LoVo (cell line): ENCODE measurements at regions not wholly inside any gene's neighbourhood (a gene's known extent, or its start where the extent isn't known, plus 50 kb on each side); places are given as distances from the start of the nearest gene placed in this dataset.

Source experiments
- DNase-seq: peaks from one replicate; pipeline ENCODE4 v3.0.0-alpha.2; 2016; ENCODE audit warnings: low spot score

DNA sequence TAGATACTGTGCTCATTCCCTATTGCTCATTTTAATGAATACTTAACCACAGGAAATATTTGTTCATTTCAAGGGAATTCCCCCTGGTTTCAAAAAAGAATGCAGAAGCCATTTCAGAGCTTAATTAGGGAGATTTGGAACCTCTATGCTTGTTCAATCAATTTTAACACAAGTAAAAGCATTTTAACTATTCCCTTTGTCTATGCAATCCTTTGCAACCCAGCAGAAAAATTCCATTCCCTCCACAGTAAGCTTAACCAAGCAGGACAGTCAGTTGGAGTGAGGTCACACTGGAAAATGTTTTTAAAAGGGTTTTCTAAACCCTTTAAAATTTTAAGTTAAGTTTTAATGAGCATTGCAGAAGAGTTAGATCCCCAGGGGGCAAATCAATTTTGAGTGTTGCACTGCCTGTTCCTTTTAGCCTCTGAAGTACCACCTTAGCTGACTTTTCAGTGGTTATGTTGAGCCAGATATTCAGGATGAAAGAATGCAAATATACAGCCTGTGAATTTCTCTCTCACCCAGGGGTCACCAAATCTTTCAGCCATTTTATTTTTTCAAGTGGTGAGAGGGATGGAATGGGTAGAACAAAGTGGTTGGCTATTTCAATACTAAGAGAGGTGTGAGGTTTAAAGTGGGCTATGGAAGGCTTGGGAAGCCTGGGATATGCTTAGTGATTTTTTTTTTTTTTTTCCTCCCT lies 356.2 kb upstream of the NUDT12 start:
- no peak for DNase-seq

DNA sequence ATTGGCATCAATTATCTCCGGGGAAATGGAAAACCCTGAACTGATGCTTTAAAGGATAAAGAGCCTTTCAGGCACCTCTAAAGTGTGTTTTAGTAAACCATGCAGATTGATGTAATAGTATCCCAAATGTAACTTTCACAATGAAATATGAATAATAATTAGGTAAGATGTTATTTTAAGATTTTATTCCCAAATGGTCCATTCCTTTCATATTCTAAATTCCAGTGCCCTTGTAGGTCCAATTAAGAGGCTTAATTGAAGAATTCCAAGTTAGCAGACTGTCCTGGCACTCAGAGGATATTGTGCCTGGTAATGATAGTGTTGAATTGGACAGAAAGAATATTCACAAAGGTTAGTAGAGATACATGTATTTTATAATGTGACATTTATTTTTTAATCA lies 352.5 kb upstream of the NUDT12 start:
- DNase-seq: no peak

DNA sequence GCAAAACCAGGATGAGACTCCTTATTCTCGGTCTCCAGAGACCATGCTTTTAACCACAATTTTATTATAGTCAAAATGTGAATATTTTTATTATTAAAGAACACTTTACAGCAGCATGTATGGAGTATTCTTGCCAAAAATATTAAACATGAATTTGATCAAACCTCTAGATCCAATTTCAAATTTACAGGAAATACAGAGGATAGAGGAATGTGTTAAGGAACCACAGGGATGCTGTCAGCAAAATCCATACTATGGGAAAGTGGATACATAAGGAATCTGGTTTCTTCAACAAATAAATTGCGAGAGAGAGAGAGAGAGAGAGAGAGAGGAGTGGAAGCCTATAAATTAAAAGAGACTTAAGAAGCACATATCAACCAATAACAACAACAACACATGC lies 348.2 kb upstream of the NUDT12 start:
- no peak for DNase-seq

DNA sequence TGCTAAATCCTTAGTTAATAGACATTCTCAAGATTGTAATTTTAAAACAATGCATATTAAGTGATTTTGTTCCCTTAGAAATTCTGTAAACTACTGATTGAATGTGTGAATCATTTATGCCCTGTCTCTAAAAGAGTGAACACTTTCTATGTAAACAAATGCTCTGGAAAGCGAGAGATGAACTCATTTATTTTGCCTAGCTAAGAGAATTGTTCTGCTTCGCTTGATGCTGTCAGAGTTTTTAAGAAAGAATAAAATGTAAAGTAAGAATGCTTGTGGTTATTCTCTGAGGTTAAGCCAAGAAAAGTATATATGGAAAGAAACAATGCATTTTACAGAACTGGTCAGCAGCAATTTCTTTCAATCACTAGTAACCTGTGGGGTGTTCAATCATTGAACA lies 347.4 kb upstream of the NUDT12 start:
- no peak for DNase-seq

GRCh38 chr5:103909391-103909790 lies 346.8 kb upstream of the NUDT12 start:
- no peak for DNase-seq

DNA sequence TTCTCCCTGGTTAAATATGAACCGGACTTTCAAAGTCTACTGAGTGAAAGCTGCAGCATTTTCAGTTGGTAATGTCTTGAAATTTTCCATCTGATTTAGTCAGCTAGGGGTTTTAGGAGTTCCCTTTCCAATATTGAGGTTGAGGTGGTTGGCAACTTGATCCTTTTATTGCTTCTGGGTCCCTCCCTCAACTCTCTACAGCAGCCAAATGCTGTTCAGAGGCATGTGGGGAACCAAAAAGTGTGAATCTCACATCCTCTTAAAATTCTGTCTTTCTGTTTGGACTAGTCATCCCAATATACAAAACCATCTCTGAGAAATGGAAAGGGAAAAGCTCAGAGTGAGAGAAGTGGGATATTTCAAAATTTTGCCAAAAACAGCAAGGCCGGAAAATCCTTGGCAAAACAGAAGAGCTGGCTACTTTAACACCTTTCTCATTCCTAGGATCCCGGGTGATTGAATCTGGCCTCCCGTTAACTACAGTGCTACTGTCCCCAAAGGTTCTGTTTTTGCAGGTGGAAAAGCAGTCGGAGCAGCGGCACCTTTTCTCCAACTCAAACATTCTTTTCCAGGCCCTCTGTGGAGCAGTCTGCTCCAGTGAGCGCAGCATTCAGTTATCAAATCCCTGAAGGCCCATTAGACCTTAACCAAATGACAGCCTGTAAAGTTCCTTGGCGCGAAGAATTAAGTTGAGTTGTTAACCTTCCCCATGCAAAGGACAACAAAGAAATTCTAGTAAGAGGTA lies 345.9 kb upstream of the NUDT12 start:
- DNase-seq: no peak

DNA sequence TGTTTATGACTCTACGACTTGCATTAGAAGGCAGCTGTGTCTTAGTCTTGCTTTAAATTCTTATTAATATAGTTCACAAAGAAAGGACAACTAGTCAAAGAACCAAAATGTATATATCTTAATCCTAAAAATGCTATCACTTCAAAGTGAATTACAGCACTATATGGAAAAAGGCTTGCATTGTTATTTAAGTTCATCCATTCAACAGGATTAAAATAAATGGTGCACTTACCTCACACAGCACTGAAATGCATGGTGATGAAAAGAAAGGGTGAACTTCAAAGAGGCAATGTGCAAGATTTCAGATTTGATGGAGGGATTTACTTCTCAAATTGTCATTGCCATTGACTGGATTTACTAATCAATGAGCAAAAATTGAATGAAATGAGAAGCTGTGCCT lies 344.4 kb upstream of the NUDT12 start:
- no peak for DNase-seq

DNA sequence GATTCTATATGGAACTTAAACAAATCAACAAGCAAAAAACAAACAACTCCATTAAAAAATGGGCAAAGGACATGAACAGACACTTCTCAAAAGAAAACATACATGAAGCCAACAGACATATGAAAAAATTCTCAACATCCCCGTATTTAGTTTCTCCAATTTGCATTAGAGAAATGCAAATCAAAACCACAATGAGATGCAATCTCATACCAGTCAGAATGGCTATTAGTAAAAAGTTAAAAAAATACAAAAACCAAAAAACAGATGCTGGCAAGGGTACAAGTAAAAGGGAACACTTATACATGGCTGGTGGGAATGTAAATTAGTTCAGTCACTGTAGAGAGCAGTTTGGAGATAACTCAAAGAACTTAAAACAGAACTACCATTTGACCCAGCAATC lies 342.1 kb upstream of the NUDT12 start:
- DNase-seq: no peak

- DNase-seq: no peak
Measured at GRCh38 chr5:103902893-103903292, 340.3 kb upstream of the NUDT12 start.

DNA sequence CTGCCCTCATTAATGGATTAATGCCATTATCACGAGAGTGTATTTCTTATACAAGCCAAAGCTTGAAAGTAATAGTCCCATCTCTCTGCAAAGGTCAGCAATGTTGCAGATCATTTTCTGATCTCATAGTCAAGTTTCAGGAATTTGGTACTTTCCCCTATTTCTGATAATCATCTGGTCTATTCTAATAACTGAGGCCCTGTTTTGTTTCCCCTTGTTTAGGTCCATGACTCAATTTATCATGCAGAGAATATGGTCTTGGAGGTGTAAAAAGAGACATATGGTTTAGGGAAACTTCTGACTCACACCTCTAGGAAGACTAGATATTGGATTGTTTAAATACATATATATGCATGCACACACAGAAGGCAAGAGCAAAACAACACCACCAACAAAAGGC lies 339.3 kb upstream of the NUDT12 start:
- no peak for DNase-seq

DNA sequence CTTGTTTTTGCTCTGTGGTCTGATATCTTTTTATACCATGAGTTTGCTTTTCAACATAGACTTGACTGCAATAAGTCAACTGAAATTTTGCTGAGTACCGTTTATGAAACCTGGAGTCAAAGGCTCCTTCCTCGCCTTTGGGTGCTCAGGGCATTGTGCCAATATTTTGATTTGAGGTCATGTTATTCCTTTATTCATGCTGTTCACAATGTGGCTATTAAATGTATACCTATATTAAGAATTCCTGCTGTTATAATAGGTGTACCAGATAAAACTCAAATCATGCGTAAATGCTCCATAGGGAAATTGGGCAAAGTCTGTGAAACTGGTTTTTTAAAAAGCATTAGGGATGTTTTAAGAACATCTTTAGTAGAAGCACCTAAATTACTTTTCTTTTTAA lies 334.0 kb upstream of the NUDT12 start:
- DNase-seq: no peak

DNA sequence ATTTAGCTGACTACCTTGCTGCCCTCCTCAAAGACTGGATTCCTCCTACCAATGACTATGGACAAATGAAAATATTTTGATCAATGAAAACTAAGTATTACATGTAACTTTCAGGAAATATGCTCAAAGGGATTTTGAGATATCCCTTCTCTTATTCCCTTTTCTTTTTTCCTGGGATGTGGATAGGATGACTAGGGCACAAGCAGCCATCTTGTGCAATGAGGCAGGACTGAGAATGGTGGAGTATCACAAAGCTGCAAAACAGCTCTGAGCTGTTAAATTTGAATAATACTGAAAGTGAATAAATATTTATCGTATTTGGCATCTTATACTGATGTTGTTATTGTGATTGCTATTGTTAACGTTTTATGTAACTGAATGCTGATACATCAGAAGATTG lies 333.1 kb upstream of the NUDT12 start:
- no peak for DNase-seq

- DNase-seq: no peak
Measured at GRCh38 chr5:103894882-103895281, 332.3 kb upstream of the NUDT12 start.

GRCh38 chr5:103891151-103891550 lies 328.6 kb upstream of the NUDT12 start:
- no peak for DNase-seq

- no peak for DNase-seq
Measured at GRCh38 chr5:103890313-103890712, 327.7 kb upstream of the NUDT12 start.

DNA sequence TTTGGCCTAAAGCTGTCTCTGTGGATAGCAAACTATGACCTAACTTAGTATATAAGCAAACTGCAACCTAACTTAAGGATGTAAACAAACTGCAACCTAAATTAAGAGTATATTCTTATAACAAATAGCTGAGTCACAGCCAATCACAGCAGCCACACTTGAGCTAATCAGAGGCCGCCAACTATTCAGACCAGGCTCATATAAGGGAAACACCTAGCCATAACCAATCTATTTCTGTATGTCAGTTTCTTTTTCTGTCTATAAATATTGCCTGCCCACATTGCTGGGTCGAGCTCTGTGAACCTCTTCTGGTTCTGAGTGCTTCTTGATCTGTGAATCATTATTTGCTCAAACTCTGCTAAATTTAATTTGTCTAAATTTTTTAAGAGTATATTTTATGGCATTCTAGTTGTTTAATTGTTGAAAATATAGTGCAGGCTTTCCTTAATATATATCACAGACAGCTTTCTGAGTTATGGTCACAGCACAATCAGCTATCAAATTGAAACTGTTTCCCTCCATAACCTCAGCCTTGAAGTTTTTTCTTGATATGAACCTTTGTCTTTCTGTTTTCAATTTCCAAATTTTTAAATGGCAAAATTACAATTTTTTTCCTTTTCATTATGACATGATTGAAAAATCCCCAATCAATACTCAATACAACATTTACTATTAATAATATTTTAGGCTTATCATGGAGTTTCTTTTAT lies 327.1 kb upstream of the NUDT12 start:
- DNase-seq: no peak

DNA sequence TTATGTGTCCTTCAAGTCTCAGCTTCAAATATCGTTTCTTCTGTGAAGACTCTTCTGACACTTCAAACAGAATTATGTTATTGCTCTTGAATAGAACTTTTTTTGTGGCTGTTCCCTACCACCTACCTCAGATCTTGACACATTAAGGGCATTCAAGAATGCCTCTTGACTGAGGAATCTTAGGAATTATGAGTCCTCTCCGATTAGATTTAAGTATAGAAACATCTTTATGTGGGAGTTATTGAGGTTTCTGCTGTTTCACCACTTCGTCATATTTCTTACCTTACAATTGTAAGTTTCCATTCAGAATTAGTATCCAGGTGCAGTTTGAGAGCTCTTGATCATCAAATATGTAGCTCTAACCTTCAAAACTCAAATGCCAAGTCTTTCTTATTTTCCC lies 324.2 kb upstream of the NUDT12 start:
- no peak for DNase-seq

DNA sequence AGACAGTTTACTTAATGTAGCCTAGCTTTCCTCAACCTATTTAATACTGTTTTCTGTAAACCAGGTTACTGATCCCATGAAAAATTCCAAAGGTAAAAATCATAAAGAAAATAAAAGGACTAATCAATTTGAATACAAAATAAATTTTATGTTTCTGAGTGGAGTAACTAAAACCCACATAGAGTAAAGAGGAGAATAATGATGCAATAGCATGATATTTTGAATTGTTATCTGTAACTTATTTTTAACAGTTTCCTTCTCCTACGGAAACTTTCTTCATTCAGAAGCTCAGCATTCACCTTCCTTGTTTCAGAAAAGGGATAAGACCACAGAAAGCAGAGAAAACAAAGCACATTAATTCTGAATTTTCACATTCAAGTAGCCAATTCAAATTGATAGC lies 320.6 kb upstream of the NUDT12 start:
- no peak for DNase-seq

GRCh38 chr5:103881560-103881959 lies 319.0 kb upstream of the NUDT12 start:
- no peak for DNase-seq

DNA sequence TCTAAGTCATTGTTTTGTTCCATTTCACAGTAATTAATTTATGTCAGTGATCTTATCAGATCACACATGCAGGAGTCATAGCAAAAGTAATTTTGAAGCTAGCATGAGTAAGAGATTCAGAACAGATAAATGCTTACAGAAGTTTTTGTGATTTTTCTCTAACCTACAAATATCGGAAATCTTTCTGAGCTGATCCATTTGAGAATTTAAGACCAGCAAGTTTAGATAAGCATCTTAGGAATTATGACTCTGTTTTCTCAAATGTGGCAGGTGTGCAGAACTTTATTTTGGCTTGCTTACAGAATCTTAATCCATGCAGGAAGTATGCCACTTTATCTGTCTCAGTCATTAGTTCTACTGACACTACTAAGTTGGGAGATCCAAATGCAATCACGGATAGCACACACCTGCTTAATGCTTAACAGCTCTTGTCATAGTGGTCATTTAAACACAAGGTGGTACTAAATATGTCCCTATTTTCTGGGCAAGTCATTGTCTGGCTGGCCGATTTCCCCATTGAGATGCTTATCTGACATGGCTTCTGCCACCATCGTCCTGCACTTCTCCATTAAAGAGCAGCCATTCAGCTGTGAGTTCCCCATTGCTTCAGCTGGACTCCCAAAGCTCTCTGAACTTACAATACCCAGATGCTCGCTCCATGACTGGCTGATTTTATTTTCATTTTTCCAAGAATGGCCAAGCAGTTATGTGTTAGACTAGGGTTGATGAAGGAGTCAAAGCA lies 305.4 kb upstream of the NUDT12 start:
- DNase-seq: no peak

- no peak for DNase-seq
Measured at GRCh38 chr5:103866169-103866568, 303.6 kb upstream of the NUDT12 start.

- DNase-seq: no peak
Measured at GRCh38 chr5:103862398-103862797, 299.8 kb upstream of the NUDT12 start.

DNA sequence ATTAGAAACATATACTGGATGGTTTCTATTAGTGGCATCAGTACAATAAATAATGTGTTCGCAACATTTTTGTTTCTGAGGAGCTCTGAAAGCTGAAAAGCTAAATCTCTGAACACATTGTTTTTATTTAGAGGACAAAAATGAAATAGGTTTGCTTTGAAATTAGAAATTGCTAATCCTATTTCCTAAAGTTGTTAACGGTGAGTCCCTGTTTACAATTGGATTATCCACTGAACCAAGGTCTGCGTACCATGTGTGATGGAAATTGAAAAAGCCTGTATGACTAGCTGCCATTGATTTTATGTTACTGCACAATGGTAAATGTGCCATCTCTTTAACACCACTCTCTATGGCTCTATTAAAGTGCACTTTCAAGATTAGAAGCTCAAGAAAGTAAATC lies 297.7 kb upstream of the NUDT12 start:
- no peak for DNase-seq
